Adrenal gland (tissue), 5 donors: ENCODE measurements at regions not wholly inside any gene's neighbourhood (a gene's known extent, or its start where the extent isn't known, plus 50 kb on each side); places are given as distances from the start of the nearest gene placed in this dataset.
"Not testable (repeated sequence)": the region's sequence is repeated elsewhere in the genome, so short reads cannot be mapped to it uniquely, and the experiment has no call there.

Experiments
- POLR2A ChIP-seq, 2 donors: fragments of 450-650 bp; IDR thresholded peaks; one replicate each; pipeline ENCODE4 v1.6.1; 2017; ENCODE audit warnings: antibody characterized with exemption in 2 of 2, mild to moderate bottlenecking in 2 of 2, moderate library complexity in 1 of 2
- TF ChIP-seq, protein P1 (sequence below), 6 experiments: fragments of 450-650 bp in 4 of 6; fragments of 200-600 bp in 2 of 6; sonication (generic) in 1 of 6; IDR thresholded peaks; 1 replicate in 5 of 6; 2 replicates in 1 of 6; pipeline versions ENCODE4 v1.5.1 to v1.8.0; 2016 to 2021; ENCODE audit warnings: antibody characterized with exemption in 6 of 6, mild to moderate bottlenecking in 2 of 6, moderate library complexity in 1 of 6
- donor health status: DM: no; HTN: no; CAD: no.

GRCh38 chr20:30312220-30312619, 945.2 kb upstream of the DEFB115 start:
- TF ChIP-seq, protein P1, sequence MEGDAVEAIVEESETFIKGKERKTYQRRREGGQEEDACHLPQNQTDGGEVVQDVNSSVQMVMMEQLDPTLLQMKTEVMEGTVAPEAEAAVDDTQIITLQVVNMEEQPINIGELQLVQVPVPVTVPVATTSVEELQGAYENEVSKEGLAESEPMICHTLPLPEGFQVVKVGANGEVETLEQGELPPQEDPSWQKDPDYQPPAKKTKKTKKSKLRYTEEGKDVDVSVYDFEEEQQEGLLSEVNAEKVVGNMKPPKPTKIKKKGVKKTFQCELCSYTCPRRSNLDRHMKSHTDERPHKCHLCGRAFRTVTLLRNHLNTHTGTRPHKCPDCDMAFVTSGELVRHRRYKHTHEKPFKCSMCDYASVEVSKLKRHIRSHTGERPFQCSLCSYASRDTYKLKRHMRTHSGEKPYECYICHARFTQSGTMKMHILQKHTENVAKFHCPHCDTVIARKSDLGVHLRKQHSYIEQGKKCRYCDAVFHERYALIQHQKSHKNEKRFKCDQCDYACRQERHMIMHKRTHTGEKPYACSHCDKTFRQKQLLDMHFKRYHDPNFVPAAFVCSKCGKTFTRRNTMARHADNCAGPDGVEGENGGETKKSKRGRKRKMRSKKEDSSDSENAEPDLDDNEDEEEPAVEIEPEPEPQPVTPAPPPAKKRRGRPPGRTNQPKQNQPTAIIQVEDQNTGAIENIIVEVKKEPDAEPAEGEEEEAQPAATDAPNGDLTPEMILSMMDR (IDR thresholded peaks at IDR 0.05) = not testable (repeated sequence)
- TF ChIP-seq POLR2A (IDR thresholded peaks at IDR 0.05) = not testable (repeated sequence)
